ENCODE measurements at regions not wholly inside any gene's neighbourhood (a gene's known extent, or its start where the extent isn't known, plus 50 kb on each side); places are given as distances from the start of the nearest gene placed in this dataset.

- TF ChIP-seq CTCF (IDR thresholded peaks at IDR 0.05) (no peak), POLR2A (IDR thresholded peaks at IDR 0.05) (no peak), POLR2AphosphoS5 (IDR thresholded peaks at IDR 0.05) (no peak)
- 87 to 100% methylated on average over 1 to 2 of the region's 2 CpGs for WGBS, 2 donors (ENCODE audit: low coverage in 1 of 2)
Measured at GRCh38 chr1:238985312-238985711, 401.1 kb upstream of the CHRM3 start.

GRCh38 chr1:238982736-238983135 is 403.6 kb upstream of the CHRM3 start:
- no peak overlapping the region for H3K4me3 ChIP-seq
- TF ChIP-seq POLR2A (IDR thresholded peaks at IDR 0.05) (no peak), EP300 (IDR thresholded peaks at IDR 0.05) (no peak), POLR2AphosphoS5 (IDR thresholded peaks at IDR 0.05) (no peak), CTCF (IDR thresholded peaks at IDR 0.05) (no peak)
- H3K4me1 ChIP-seq, result no peaks in the 10 kb centered on the region
- WGBS, 2 donors (ENCODE audit: low coverage in 1 of 2), result 36 to 80% methylated on average over 5 of the region's 5 CpGs
- no peak overlapping the region for H3K27ac ChIP-seq
- H3K36me3 ChIP-seq, result no peaks in the 10 kb centered on the region
- no peak for ATAC-seq
- peaks cover 0 to 5% (median 0%) of the 10 kb centered on the region in 3 donors for H3K9me3 ChIP-seq
- H3K27me3 ChIP-seq, result no peaks in the 10 kb centered on the region

More at GRCh38 chr1:238985312-238985711, 401.1 kb upstream of the CHRM3 start:
- Histone ChIP-seq H3K27me3 (no peaks in the 10 kb centered on the region), H3K4me3 (no peak overlapping the region), H3K27ac (no peak overlapping the region), H3K4me1 (no peaks in the 10 kb centered on the region), H3K36me3 (no peaks in the 10 kb centered on the region), H3K9me3 (peaks cover 0 to 12% (median 0%) of the 10 kb centered on the region in 3 donors)
- ATAC-seq, result no peak

- no peak for ATAC-seq
- WGBS, 2 donors (ENCODE audit: low coverage in 1 of 2), result 71 to 75% methylated on average over 2 of the region's 2 CpGs
Measured at GRCh38 chr1:238981317-238981933, 404.9 kb upstream of the CHRM3 start.

GRCh38 chr1:238980053-238980452 is 406.3 kb upstream of the CHRM3 start:
- ATAC-seq, result no peak
- H3K4me3 ChIP-seq, result no peak overlapping the region
- no peaks in the 10 kb centered on the region for H3K9me3 ChIP-seq
- no peaks in the 10 kb centered on the region for H3K36me3 ChIP-seq
- no peaks in the 10 kb centered on the region for H3K4me1 ChIP-seq
- H3K27ac ChIP-seq, result no peak overlapping the region
- 95 to 100% methylated on average over 1 to 2 of the region's 2 CpGs for WGBS, 2 donors (ENCODE audit: low coverage in 1 of 2)
- no peaks in the 10 kb centered on the region for H3K27me3 ChIP-seq
- TF ChIP-seq POLR2AphosphoS5 (IDR thresholded peaks at IDR 0.05), result no peak
- no peak for TF ChIP-seq POLR2A (IDR thresholded peaks at IDR 0.05)

More at GRCh38 chr1:238981317-238981933, 404.9 kb upstream of the CHRM3 start:
- no peaks in the 10 kb centered on the region for H3K36me3 ChIP-seq
- no peak overlapping the region for H3K4me3 ChIP-seq
- H3K27me3 ChIP-seq, result no peaks in the 10 kb centered on the region
- TF ChIP-seq EP300 (IDR thresholded peaks at IDR 0.05), result no peak
- no peak for TF ChIP-seq CTCF (IDR thresholded peaks at IDR 0.05)
- TF ChIP-seq POLR2AphosphoS5 (IDR thresholded peaks at IDR 0.05), result no peak
- no peak for TF ChIP-seq POLR2A (IDR thresholded peaks at IDR 0.05)
- no peaks in the 10 kb centered on the region for H3K9me3 ChIP-seq
- no peaks in the 10 kb centered on the region for H3K4me1 ChIP-seq
- no peak overlapping the region for H3K27ac ChIP-seq

- H3K4me1 ChIP-seq, result no peaks in the 10 kb centered on the region
- H3K9me3 ChIP-seq, result no peaks in the 10 kb centered on the region
- TF ChIP-seq POLR2AphosphoS5 (IDR thresholded peaks at IDR 0.05) (no peak), POLR2A (IDR thresholded peaks at IDR 0.05) (no peak)
- no peak overlapping the region for H3K4me3 ChIP-seq
- H3K27ac ChIP-seq, result no peak overlapping the region
- H3K27me3 ChIP-seq, result no peaks in the 10 kb centered on the region
- ATAC-seq, result no peak
- 53 to 69% methylated on average over 5 of the region's 5 CpGs for WGBS, 2 donors (ENCODE audit: low coverage in 1 of 2)
- H3K36me3 ChIP-seq, result no peaks in the 10 kb centered on the region
Measured at GRCh38 chr1:238964631-238965030, 421.7 kb upstream of the CHRM3 start.

- ATAC-seq, result no peak
- no peaks in the 10 kb centered on the region for H3K4me1 ChIP-seq
- H3K36me3 ChIP-seq, result no peaks in the 10 kb centered on the region
- no peaks in the 10 kb centered on the region for H3K9me3 ChIP-seq
- H3K27ac ChIP-seq, result no peak overlapping the region
- TF ChIP-seq CTCF (IDR thresholded peaks at IDR 0.05), result no peak
- H3K4me3 ChIP-seq, result no peak overlapping the region
- H3K27me3 ChIP-seq, result no peaks in the 10 kb centered on the region
- 75 to 82% methylated on average over 8 of the region's 8 CpGs for WGBS, 2 donors (ENCODE audit: low coverage in 1 of 2)
Measured at GRCh38 chr1:238962941-238963340, 423.4 kb upstream of the CHRM3 start.
